Body of pancreas (tissue), 4 donors: ENCODE measurements at regions not wholly inside any gene's neighbourhood (a gene's known extent, or its start where the extent isn't known, plus 50 kb on each side); places are given as distances from the start of the nearest gene placed in this dataset.

Experiments used
- CTCF ChIP-seq, 7 experiments: fragments of 450-650 bp in 4 of 7; fragments of 200-600 bp in 3 of 7; sonication (generic) in 3 of 7; IDR thresholded peaks; one replicate each; pipeline ENCODE4 v1.5.1; 2016 to 2019; ENCODE audit warnings: antibody characterized with exemption in 7 of 7
- POLR2A ChIP-seq, 3 donors: fragments of 450-650 bp; IDR thresholded peaks; one replicate each; pipeline ENCODE4 v1.6.1; 2016; ENCODE audit warnings: antibody characterized with exemption in 3 of 3, mild to moderate bottlenecking in 2 of 3

GRCh38 chr13:81326913-81327312 lies 986.0 kb upstream of the SPRY2 start:
- no peak for TF ChIP-seq CTCF (IDR thresholded peaks at IDR 0.05)
- TF ChIP-seq POLR2A (IDR thresholded peaks at IDR 0.05), result no peak
